ENCODE measurements at regions not wholly inside any gene's neighbourhood (a gene's known extent, or its start where the extent isn't known, plus 50 kb on each side); places are given as distances from the start of the nearest gene placed in this dataset.

DNA sequence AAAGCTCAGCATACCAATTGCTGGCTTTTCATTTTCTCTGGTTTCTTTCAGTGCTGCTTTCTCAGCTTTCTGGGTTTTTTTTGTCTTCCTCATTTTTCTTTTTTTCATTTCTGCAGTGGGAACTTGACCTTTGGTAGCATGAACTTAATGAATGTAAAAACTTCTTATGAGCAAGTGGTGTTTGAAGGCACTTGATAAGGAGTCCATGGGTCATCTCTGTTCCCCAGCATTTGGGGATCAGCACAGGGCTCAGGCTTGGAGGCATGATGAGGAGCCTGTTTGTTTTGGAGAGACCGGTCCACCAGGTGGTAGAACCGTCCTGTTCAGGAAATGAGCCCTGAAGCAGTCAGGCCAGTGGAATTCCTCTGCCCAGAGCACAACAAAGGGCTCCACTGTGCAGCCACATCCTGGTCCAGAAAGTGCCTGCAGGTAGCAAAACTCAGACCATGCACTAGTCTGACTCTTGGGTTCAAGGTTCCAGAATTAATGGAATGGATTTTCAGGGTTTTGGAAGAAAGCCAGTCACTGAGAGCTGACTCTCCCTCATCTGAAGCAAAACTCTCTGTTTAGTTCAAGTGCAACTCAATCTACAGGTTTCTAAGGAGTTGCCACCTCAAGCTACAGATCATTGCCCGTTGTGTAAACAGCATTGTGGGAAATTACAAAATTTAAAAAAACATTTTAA, 52.3 kb upstream of the ADGRF1 start (continued):
- TF ChIP-seq CHD7 (IDR thresholded peaks at IDR 0.05; ENCODE audit: low read depth, low read length), result no peak
- TF ChIP-seq, protein P1, sequence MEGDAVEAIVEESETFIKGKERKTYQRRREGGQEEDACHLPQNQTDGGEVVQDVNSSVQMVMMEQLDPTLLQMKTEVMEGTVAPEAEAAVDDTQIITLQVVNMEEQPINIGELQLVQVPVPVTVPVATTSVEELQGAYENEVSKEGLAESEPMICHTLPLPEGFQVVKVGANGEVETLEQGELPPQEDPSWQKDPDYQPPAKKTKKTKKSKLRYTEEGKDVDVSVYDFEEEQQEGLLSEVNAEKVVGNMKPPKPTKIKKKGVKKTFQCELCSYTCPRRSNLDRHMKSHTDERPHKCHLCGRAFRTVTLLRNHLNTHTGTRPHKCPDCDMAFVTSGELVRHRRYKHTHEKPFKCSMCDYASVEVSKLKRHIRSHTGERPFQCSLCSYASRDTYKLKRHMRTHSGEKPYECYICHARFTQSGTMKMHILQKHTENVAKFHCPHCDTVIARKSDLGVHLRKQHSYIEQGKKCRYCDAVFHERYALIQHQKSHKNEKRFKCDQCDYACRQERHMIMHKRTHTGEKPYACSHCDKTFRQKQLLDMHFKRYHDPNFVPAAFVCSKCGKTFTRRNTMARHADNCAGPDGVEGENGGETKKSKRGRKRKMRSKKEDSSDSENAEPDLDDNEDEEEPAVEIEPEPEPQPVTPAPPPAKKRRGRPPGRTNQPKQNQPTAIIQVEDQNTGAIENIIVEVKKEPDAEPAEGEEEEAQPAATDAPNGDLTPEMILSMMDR (IDR thresholded peaks at IDR 0.05 in 2 of 3, conservative IDR thresholded peaks at IDR 0.05 in 1 of 3; ENCODE audit: insufficient read depth in 2 of 3, low read depth in 1 of 3, low read length in 3 of 3), result 0 out of 6 replicates have a peak, but pooled peaks of 1 of the 3 experiments have one; percentile 20
- TF ChIP-seq HNRNPL (IDR thresholded peaks at IDR 0.05; ENCODE audit: low read depth, low read length), result no peak
